ENCODE measurements at regions not wholly inside any gene's neighbourhood (a gene's known extent, or its start where the extent isn't known, plus 50 kb on each side); places are given as distances from the start of the nearest gene placed in this dataset.
A peak's percentile ranks its signal among the peaks of the same experiment; 100 is the strongest.

DNA sequence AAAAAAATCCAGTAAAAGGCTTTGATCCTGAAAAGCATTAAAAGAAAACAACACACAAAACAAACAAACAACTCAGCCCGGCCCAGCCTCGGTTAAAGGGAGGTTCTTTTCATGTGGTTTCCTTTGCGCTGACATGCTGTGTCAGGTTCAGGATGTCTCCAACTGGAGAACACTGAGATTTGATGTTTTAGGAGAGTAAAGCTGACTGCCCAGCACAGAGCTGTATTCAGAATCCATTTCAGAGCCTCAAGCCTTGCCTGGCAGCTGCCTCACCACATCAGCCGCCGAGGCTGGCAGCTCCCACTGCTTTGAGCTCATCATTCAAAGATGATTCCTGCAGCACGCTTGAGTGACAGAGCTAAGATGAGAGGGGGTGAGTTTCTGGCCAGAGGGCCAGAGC, 205.8 kb upstream of the LYZL1 start:
- peak overlapping the region in 1 of 3 experiments; percentile 12 for H3K27ac Mint-ChIP-seq
- peaks cover 7% of the 10 kb centered on the region for H3K27me3 Mint-ChIP-seq (ENCODE audit: low read depth)
- H3K9me3 Mint-ChIP-seq: no peaks in the 10 kb centered on the region
- no peak overlapping the region for H3K4me3 Mint-ChIP-seq
- TF ChIP-seq, protein P1, sequence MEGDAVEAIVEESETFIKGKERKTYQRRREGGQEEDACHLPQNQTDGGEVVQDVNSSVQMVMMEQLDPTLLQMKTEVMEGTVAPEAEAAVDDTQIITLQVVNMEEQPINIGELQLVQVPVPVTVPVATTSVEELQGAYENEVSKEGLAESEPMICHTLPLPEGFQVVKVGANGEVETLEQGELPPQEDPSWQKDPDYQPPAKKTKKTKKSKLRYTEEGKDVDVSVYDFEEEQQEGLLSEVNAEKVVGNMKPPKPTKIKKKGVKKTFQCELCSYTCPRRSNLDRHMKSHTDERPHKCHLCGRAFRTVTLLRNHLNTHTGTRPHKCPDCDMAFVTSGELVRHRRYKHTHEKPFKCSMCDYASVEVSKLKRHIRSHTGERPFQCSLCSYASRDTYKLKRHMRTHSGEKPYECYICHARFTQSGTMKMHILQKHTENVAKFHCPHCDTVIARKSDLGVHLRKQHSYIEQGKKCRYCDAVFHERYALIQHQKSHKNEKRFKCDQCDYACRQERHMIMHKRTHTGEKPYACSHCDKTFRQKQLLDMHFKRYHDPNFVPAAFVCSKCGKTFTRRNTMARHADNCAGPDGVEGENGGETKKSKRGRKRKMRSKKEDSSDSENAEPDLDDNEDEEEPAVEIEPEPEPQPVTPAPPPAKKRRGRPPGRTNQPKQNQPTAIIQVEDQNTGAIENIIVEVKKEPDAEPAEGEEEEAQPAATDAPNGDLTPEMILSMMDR (IDR thresholded peaks at IDR 0.05; ENCODE audit: unreplicated experiment in 3 of 3): no peak
- H3K36me3 Mint-ChIP-seq (ENCODE audit: low read depth): no peaks in the 10 kb centered on the region
- peaks cover 29% of the 10 kb centered on the region for H3K4me1 Mint-ChIP-seq

DNA sequence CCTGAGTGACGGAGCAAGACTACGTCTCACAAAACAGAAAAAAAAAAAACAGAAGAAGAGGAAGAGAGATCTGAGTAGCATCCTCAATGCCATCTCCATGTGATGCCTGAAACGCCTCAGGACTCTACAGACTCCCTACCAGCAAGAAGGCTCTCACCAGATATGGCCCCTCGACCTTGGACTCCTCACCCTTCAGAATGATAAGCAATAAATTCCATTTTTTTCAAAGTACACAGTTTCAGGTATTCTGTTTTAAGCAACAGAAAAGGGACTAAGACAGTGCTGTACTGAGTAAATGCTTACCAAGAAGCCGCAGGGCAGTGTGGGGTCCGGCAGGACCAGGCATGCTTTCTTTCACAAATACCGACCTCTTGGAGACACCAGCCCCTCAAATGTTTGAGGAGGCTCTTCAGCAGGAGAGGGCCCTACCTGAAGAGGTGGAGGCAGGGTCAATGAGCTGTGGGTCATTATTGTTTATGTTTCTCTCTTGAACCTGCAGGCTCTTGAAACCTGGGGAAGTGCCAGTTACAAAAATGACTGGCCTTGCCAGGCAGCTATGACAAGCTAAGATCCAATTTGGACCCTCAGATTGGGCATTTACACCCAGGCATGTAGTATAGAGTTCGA, 204.1 kb upstream of the LYZL1 start:
- peaks cover 7% of the 10 kb centered on the region for H3K27me3 Mint-ChIP-seq (ENCODE audit: low read depth)
- no peaks in the 10 kb centered on the region for H3K36me3 Mint-ChIP-seq (ENCODE audit: low read depth)
- H3K4me3 Mint-ChIP-seq: no peak overlapping the region
- no peak overlapping the region for H3K27ac Mint-ChIP-seq
- peaks cover 21% of the 10 kb centered on the region for H3K4me1 Mint-ChIP-seq
- TF ChIP-seq, protein P1 (IDR thresholded peaks at IDR 0.05; ENCODE audit: unreplicated experiment in 3 of 3): no peak
- H3K9me3 Mint-ChIP-seq: peaks cover 3% of the 10 kb centered on the region

DNA sequence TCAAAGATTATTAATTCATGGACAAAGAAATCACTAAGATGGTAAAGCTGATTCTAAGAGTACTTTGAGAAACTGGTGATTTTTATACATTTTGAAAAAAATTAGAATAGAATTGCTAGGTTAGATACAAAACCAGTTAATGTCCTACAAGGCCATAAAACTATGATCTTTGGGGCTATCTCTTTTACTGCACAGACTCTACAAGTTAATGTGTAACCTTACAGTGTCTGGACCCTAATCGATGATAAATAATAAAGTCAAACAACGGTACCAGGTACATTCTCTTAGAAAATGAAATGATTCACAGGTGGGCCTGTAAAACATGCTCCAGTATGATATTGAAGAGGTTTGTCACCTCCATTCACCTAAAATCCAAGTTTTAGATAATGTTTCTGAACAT, 199.8 kb upstream of the LYZL1 start:
- peaks cover 13% of the 10 kb centered on the region for H3K9me3 Mint-ChIP-seq
- H3K4me3 Mint-ChIP-seq: no peak overlapping the region
- H3K36me3 Mint-ChIP-seq (ENCODE audit: low read depth): no peaks in the 10 kb centered on the region
- no peak overlapping the region for H3K27ac Mint-ChIP-seq
- no peaks in the 10 kb centered on the region for H3K4me1 Mint-ChIP-seq
- H3K27me3 Mint-ChIP-seq (ENCODE audit: low read depth): peaks cover 4% of the 10 kb centered on the region
- TF ChIP-seq, protein P1 (IDR thresholded peaks at IDR 0.05; ENCODE audit: unreplicated experiment in 3 of 3): no peak

DNA sequence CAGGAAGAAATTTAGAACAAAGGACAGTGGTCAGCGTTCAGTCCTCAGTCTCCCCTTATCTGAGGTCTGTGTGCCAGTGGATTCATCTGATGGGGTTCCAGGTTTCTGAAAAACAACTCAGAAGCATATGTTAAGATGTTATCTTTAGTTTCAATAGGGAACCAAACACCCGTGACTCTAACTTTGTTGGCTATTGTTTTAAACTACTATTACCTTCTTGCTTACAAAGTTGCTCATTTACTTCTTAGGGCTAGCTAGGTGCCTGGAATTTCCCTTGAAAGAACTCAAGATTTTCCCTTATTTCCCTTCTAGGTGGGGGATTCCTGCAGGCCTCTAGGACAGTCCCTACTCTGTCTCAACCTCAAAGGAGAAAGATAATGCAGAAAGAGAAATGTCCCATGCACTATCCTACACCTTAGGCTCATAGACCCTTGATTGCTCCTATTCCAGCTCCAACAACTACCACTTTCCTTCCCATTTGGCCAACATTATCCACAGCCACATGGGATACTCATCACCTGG, 192.5 kb upstream of the LYZL1 start:
- Mint-ChIP-seq H3K4me1 (peaks cover 4% of the 10 kb centered on the region), H3K27me3 (ENCODE audit: low read depth) (peaks cover 12% of the 10 kb centered on the region), H3K9me3 (peaks cover 8% of the 10 kb centered on the region), H3K4me3 (no peak overlapping the region), H3K36me3 (ENCODE audit: low read depth) (peaks cover 3% of the 10 kb centered on the region), H3K27ac (no peak overlapping the region)
- TF ChIP-seq, protein P1 (IDR thresholded peaks at IDR 0.05; ENCODE audit: unreplicated experiment in 3 of 3): no peak

DNA sequence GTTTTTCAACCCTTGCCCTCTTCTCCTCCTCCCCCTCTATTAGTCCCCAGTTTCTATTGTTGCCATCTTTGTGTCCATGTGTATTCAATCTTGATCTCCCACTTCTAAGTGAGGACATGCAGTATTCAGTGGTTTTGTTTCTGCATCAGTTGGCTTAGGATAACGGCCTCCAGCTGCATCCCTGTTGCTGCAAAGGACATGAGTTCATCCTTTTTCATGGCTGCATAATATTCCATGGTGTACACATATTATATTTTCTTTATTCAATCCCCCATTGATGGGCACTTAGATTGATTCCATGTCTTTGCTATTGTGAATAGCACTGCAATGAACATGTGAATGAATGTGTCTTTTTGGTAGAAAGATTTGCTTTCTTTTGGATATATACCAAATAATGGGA, 190.4 kb upstream of the LYZL1 start:
- peaks cover 3% of the 10 kb centered on the region for H3K9me3 Mint-ChIP-seq
- no peak overlapping the region for H3K27ac Mint-ChIP-seq
- H3K4me1 Mint-ChIP-seq: peaks cover 13% of the 10 kb centered on the region
- TF ChIP-seq, protein P1 (IDR thresholded peaks at IDR 0.05; ENCODE audit: unreplicated experiment in 3 of 3): no peak
- peaks cover 3% of the 10 kb centered on the region for H3K36me3 Mint-ChIP-seq (ENCODE audit: low read depth)
- H3K27me3 Mint-ChIP-seq (ENCODE audit: low read depth): peaks cover 12% of the 10 kb centered on the region
- no peak overlapping the region for H3K4me3 Mint-ChIP-seq

DNA sequence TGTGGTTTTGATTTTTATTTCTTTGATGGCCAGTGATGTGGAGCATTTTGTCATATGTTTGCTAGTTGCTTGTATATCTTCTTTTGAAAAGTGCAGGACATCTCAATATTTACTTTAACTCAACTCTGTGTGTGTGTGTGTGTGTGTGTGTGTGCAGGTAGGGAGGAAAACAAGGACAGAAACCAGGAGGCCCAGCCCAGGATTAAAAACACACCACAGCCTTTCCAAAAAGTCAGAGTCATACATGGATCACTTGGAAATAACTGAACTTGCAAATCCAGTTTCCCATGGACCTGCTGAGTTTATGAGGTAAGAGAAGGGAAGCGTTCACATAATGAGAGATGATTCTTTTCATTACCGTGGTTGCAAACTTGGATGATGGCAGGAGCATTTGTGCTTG, 189.9 kb upstream of the LYZL1 start:
- H3K36me3 Mint-ChIP-seq (ENCODE audit: low read depth): peaks cover 3% of the 10 kb centered on the region
- TF ChIP-seq, protein P1 (IDR thresholded peaks at IDR 0.05; ENCODE audit: unreplicated experiment in 3 of 3): no peak
- H3K9me3 Mint-ChIP-seq: peaks cover under 1% of the 10 kb centered on the region
- peaks cover 13% of the 10 kb centered on the region for H3K4me1 Mint-ChIP-seq
- H3K27ac Mint-ChIP-seq: no peak overlapping the region
- H3K27me3 Mint-ChIP-seq (ENCODE audit: low read depth): peaks cover 12% of the 10 kb centered on the region
- no peak overlapping the region for H3K4me3 Mint-ChIP-seq

Data from nephron (organoid).